ENCODE measurements at regions not wholly inside any gene's neighbourhood (a gene's known extent, or its start where the extent isn't known, plus 50 kb on each side); places are given as distances from the start of the nearest gene placed in this dataset.

GRCh38 chr6:81590314-81590691 lies 162.2 kb downstream of the TENT5A start:
- TF ChIP-seq CTCF (conservative IDR thresholded peaks at IDR 0.05; ENCODE audit: low read depth in 2 of 2) (no peak), EZH2 (IDR thresholded peaks at IDR 0.05; ENCODE audit: low read depth, unreplicated experiment) (no peak), NANOG (IDR thresholded peaks at IDR 0.05; ENCODE audit: borderline replicate concordance) (no peak), POLR2AphosphoS5 (IDR thresholded peaks at IDR 0.05; ENCODE audit: low read depth) (no peak), REST (IDR thresholded peaks at IDR 0.05; ENCODE audit: unreplicated experiment) (no peak), EZH2phosphoT487 (IDR thresholded peaks at IDR 0.05; ENCODE audit: unreplicated experiment) (no peak), ZNF114 (CRISPR knock-in tag; IDR thresholded peaks at IDR 0.05) (no peak), JUNB (IDR thresholded peaks at IDR 0.05; ENCODE audit: unreplicated experiment) (no peak), CREB1 (CRISPR knock-in tag; IDR thresholded peaks at IDR 0.05; ENCODE audit: low read depth) (no peak), ZNF462 (CRISPR knock-in tag; IDR thresholded peaks at IDR 0.05) (no peak), STAT1 (IDR thresholded peaks at IDR 0.05; ENCODE audit: unreplicated experiment) (no peak), ZNF331 (CRISPR knock-in tag; IDR thresholded peaks at IDR 0.05; ENCODE audit: low read depth) (no peak)
- TF ChIP-seq, protein P1, sequence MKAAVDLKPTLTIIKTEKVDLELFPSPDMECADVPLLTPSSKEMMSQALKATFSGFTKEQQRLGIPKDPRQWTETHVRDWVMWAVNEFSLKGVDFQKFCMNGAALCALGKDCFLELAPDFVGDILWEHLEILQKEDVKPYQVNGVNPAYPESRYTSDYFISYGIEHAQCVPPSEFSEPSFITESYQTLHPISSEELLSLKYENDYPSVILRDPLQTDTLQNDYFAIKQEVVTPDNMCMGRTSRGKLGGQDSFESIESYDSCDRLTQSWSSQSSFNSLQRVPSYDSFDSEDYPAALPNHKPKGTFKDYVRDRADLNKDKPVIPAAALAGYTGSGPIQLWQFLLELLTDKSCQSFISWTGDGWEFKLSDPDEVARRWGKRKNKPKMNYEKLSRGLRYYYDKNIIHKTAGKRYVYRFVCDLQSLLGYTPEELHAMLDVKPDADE (IDR thresholded peaks at IDR 0.05): no peak

Measured in GM23338 (cell line).